HG02885 (cell line): ENCODE measurements at regions not wholly inside any gene's neighbourhood (a gene's known extent, or its start where the extent isn't known, plus 50 kb on each side); places are given as distances from the start of the nearest gene placed in this dataset.

Experiments
- ATAC-seq: cut with Tn5 transposase; IDR thresholded peaks from one replicate; pipeline ENCODE4 v1.9.1; 2021; ENCODE audit warnings: mild to moderate bottlenecking; ENCODE audit not compliant: unreplicated experiment, poor library complexity

- ATAC-seq, result no peak
These were observed 53.1 kb upstream of the SCIN start for GRCh38 chr7:12517451-12517850.

GRCh38 chr7:12518920-12519681 lies 51.4 kb upstream of the SCIN start:
- ATAC-seq, result peak; percentile 99

GRCh38 chr7:12519682-12520009 lies 50.9 kb upstream of the SCIN start:
- peak; percentile 8 for ATAC-seq
